ENCODE measurements at regions not wholly inside any gene's neighbourhood (a gene's known extent, or its start where the extent isn't known, plus 50 kb on each side); places are given as distances from the start of the nearest gene placed in this dataset.

DNA sequence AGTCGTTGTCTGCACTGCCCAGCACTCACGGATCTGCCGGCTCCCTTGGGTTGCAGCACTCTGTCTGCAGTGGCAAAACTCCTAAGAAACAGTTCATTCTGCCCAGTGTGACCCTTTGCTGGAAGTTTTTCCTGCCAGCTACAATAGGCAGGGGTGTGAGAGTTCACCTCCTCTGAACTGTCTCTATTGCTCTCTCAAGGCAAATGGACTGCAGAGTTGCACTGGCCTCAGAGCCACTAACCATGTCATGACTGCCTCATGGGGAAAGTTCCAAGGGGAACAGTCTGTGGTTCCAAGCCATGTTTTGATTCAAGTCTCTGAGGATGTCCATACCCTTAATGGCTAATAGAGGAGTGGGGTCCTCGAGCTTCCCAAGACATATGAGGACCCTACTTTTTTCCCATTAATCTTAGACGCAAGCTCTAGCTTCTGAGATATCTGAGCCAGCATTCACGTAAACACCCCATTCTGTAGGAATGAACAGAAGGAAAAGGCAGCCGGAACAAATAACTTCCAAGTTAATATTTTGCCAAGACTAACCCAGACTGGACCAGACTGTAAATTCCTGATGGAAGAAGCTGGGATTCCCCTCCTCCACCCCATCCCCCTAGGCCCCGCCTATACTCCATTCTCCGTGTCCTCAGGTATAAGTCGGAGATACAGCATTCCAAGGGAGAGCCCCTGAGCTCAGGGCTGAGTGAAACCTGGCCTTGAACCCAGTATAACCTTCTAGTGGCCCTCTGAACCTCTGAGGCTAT is 93.8 kb upstream of the AKT3 start:
- DNase-seq: no peak

DNA sequence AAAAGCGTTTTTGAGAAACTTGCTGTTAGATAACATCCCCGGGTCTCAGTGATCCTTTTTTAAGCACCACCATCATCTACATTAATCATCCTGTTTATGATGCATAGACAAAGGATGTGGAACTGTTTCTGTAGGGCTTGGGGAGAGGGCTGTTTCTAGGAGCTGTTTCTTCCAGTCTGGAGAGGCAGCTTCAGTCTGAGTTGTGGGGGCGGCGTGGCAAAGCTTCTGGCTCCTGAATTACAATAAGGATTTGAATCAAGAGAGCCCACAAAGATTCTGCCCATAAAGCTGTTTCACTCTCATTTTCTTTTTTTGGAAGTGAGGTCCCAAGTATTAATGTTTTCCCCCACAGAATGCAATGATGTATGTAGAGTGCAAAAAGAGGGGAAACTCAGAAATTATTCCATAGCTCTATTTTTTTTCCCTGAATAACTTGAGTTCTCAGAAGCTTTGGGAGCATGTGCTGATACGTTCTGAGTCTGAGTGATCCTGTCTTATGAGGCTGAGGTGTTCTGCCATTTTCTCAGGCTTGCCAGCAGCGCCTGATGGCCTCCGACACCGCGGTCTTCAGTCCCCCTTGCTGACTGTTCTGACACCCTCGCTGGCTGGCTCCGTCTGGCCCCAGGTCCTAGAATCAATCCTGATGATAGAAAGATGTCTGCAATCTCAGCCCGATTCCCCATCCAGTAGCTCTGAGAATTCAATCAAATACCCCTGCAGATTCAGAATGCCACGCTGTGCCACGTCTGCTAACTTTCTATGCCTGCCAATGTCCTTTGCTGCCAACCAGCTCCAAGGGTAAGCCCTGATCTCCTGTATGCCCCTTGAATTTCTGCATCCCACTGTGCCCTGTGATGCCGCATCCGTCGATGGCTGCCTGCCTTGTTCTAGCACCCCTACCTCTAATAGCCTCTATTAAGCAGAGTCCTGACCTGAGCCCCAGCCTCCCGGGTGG is 92.4 kb upstream of the AKT3 start:
- no peak for DNase-seq

DNA sequence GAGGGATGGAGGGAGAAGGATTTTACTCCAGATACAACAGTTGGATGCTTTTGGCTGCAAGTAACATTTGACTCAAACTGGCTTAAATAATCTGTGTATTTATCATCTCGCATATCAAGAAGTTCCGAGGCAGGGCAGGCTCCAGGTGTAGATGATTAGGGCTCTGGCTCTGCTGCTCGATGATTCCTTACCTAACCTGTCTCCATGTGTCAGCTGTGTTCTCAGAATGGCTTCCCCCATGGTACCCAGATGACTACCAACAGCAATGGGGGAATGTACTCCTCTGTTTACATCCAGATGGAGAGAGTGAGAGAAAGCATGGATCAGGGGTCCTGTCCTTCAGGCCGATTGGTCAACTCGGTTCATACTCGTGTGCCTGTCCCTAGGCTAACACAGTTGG is 90.4 kb upstream of the AKT3 start:
- DNase-seq: no peak

DNA sequence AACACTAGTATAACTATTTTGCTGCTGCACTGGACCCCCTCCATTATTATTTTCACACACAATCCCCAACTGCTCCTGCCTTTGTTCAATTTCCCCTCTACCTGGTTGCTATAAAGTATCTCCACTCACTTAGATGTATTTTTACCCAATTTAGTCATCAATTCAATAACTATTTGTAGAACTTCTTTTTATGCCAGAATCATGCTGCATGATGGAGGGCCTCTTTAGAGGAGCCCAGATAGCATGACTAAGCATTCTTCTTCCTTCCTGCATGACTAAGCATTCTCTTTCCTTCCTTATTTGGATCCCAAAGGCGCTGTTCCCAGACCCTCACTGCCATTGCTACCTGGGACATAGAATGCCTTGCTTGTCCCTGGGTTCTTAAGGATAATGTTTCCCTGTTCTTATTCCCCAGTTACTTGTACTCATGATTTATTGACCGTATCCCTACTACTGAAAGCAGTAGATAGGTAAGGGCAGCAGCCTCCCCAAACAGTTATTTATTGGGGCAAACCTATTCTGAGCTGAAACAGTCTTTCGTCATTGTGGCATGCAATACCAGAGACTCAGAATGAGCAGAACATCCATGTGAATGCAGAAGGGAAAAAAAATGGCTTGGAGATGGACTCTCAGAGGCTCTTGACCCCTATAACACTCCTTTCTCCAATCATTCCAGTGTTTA is 89.3 kb upstream of the AKT3 start:
- DNase-seq: no peak

DNA sequence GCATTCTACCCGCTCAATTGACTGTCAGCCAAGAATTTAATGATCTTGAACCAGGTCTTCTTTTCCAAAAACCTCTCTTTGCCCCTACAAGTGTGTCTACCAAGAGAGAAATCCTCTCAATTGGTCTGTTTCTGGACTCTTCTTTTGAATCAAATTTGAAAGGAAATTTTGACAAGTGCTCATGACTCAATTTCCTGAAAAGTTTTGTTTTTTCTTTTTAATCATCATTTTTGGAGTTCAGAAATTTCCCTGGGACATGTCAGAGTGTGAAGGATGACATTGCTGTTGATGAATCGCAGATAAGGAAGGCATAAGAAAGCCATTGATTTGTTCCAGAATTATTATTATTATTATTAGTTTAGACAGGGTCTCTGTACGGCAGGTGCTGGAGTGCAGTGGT is 88.2 kb upstream of the AKT3 start:
- DNase-seq: no peak

DNA sequence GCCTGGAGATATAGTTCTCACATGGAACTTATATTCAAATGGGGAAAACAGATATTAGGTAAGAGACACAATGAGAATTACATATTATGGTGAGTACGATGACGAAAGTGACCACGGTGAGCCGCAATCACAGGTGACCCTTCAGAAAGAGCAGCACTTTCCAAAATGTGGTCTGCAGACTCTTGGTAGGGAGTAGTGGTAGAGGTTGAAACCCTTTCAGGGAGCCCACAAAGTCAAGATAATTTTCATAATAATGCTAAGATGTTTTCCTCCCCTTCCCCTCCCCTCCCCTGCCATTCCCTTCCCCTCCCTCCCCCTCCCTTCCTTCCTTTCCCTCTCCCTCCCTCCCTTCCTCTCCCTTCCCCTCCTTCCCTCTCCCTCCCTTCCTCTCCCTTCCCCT is 83.5 kb upstream of the AKT3 start:
- no peak for DNase-seq

DNA sequence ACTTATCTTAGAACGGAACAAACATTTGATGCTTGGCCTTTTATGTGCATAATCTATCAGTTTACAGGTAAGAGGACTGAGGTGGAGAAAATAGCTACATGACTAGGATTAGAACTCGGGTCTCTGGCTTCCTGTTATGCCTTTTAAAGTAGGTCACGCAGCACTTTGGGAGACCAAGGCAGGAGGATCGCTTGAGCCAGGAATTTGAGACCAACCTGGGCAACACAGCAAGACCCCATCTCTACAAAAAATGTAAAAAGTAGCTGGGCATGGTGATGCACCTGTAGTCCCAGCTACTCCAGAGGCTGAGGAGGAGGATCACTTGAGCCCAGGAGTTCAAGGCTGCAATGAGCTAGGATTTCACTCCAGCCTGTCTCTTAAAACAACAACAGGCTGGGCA is 81.9 kb upstream of the AKT3 start:
- DNase-seq: no peak

DNA sequence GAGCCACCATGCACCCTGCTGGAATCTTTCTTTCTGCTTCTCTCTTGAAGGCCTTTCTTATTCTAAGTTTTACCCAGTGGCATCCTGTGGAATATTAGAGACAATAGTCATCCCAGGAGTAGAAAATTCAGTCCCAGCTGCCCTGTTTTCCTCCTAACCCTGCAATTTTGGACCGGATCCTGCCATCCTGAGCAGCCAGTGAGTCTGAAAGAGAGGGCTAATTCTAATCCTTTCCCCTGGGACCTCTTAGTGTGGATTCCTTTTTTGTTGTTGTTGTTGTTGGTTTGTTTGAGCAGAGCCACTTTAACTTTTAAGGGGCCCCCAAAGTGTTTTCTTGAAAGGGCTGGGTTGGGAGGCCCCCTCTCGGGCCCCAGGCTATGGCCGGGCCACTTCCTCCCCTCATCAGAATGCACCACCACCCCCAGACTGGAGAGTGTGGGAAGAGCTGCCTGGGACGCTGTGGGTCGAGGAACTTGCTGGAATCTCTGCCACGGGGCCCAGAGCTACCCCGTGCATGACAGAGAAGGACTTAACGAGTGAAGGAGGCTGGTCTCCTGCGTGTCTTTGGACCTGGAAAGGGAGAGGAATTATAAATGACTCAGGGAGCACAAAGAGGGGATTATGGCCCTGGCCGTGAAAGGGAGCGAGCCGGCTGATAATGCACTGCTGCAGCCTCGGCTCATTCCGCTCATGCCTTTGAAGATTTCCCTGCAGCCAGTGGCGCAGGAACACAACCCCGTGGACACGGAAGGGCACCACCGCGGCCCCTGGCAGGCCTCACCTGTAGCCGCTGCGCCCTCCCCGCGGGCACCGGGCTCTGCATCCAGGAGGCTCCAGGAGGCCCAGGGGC is 81.0 kb upstream of the AKT3 start:
- no peak for DNase-seq

DNA sequence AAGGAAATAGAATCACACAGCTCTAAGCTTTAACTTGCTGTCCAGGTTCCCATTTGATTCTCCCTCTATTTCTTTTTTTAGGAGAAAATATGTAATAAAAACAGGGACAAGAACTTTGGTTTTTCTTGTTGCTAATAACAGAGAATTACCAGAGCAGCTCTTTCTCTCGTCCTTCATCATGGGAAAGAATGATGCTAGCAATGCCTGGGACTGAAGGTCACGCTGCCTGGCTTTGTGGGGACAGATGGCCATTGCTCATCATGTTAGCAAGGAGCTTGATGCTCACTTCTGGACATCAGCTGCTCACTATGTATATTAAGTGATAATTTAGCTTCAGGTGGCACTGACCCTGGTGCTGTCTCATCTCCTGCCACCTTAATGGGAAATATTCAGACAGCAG is 77.3 kb upstream of the AKT3 start:
- no peak for DNase-seq

DNA sequence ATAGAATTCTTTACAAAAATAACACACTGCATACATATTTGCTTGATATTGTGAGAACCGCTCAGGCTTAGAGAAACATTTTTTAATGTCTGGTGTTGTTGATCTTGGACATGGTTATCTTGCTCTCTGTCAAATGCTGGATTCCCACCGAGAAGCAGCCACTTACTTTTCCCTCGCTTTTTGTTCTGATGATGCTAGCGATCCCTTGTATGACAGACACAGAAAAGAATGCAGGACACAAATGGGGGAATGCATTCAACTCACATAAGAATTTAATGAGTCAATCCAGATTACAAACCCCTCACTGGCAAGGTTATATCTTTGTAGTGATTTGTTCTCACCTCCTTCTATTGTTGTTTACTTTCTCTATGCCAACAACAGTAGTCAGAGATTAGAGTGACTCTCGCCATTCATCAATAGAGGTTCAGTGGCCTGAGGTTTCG is 76.8 kb upstream of the AKT3 start:
- no peak for DNase-seq

DNA sequence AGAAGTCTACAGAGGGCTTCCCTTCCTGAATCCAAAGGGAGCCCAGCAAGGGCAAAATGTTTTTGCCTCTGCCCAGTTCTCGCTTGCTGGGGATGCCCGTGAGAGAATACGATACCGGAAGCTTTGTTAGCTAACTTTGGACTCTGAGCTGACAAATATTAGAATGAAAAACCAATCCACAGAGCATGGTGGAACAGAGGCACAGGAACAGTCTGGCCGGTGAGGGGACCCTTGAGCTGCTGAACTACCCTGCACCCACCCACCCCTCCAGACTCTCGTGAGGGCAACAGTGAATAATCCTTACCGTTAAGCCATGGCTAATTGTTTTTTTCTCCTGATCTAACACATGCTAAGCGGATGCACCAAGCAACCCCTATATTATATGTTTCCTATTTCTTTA is 76.3 kb upstream of the AKT3 start:
- DNase-seq: no peak

DNA sequence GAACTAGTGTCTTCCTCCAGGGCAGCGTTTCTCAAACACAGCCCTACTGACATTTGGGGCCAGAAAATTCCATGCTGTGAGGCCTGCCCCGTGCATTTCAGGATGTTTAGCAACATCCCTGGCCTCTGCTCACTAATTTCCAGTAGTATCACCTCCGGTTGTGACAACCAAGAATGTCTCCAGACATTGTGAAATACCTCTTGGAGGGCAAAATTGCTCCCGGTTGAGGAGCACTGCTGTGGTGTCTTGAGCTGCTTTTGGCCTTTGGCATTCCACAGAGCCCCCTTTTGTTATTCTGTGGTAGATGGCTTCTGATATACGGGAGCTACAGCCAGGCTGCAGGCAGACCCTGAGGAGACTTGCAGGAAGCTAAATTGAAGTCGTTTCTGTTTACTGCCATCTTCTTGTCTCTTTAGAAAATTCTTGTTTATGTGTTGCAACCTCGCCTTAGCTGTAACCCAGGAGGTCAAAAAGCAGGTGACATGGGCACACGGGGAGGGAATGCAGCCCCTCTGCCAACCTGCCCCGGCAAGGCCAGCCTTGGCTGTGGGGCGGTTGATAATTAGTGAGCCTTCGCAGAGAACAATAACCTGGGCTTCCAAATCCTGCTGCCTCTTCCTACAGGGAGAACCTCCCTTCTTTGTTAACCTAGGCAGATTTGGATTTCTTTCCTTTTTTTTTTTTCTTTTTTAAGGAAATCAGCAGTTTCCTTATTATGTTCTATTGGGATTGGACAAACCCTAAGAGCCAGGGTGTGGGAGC is 74.7 kb upstream of the AKT3 start:
- no peak for DNase-seq

DNA sequence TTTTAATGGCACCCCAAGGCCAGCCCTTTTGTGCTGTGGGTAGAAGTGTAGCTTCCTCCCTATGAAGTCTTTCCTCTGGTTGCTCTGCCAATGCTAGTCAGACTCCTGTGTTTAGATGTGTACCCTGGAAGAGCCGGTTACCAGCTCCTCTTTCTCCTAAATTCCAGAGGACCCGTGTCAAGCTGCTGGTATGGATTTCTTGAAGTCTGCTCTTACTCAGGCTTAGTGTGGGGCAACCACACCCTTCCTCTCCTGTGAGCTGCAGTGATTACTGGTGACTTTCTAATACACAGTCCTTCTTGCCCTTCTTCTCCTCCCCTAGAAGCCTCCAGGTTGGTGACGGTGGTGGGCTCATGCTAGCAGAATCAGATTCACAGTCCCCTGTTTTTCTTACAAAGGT is 74.1 kb upstream of the AKT3 start:
- DNase-seq: no peak

DNA sequence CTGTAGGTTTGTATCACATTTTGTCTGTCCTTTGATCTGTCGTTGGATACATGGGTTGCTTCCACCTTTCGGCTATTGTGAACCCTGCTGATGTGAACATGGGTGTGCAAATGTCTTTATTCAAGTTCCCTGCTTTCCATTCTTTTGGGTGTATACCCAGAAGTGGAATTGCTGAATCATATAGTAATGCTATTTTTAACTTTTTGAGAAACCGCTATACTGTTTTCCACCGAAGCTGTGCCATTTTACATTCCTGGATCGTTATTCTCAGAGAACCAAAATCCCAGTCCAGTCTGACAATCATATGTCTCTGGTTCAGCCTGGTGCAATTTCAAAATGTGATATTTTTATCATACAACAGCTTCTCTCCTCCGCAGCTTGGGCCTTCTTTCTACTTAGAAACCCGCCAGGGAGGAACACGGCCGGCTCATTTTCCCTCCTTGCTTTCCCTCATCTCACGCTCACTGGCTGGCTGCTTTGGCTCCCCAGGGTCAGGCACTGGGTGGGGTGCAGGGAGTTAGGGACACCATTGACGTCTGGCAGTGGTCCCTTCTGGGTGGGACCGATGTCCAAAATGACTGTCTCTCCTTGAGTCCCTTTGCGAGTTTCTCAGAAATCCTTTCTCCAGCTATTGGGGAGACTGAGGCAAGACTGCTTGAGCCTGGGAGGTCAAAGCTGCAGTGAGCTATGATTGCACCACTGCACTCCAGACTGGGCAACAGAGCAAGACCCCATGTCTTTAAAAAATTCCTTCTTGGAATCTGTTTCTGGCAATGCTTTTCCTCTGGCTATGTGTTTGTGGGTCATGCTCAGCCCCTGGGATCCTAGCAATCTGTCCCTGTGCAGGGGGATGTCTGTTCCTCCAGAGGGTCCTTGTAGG is 73.5 kb upstream of the AKT3 start:
- DNase-seq: no peak

DNA sequence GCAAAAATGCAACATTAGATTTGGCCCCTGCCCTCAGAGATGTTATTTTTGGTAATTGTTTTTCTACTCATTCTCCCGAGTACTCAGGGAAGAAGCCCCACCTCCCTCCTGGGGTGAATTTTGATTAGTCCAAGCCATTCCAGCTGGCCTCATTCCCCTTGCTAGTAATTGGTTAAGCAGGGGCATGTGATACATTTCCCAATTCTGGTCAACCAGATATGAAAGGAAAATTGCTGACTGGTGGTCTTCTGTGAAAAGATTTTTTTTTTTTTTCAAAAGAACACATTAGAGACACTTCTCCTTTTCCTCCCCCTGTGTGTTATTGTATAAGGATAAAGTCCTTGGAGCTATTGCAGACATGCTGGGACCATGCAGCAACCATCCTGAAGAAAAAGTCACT is 71.1 kb upstream of the AKT3 start:
- DNase-seq: no peak

DNA sequence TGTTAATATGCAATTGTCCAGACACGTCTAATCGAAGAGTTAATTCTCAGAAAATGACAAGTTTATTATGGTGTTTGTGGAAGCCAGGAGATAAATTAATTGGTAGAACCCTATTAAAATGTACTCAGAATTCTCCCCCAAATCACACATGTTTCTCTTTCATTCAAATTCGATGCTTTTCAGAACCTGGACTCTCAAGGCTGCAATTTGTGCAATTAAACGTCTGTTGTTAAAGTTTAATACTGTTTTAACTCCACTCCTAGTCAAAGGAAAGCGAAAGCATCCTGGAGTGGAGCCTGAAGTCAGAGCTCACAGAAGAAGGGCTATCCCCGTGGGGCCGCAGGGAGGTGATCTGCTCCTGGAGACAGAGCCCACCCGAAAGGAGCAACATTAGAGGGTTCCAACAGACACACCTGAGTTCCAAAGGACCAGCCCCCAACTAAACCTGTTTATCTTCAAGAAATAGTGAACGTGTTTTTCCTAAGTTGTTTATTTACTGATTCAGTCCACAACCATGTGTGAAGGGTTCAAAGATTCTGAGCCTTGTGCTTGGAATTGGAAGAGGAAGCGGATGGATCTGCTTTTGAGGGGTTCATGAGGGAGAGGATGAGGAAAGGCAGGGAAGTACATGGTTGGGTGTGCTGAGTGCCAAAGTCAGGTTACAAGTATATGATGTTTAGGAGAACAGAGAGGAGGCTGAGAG is 68.0 kb upstream of the AKT3 start:
- DNase-seq: no peak

DNA sequence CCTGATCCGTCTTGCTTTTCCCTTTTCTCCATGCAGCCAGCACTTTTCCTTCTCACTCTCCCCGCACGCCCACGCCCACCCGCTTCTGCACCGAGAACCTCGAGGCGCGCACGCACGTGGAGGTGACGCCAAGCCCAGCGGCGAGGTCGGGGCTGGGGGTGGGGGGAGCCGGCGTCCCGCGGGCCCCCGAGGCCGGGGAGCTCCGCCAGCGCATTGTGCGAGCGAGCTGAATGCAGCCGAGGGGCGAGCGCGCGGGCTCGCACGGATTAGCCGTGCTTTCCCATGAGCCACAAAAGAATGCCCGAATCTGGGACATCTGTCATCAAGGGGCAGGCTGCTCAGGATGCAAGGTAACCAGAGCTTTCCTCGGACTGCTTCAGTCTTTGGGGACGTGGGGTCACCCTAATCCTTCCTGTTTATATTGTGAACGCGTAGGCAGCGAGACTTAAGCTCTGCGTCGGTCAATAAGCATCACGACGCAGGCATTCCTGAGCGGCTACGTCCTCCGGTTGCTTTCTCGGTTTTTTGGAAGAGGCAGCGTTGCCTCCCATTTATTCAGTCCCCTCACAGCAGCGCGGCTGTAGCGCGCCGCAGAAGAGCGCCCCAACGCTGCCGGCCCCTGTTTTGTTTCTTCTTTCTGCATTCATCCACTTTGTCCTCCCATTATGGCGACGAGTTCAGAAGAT is 67.3 kb upstream of the AKT3 start:
- DNase-seq: peak; percentile 16

DNA sequence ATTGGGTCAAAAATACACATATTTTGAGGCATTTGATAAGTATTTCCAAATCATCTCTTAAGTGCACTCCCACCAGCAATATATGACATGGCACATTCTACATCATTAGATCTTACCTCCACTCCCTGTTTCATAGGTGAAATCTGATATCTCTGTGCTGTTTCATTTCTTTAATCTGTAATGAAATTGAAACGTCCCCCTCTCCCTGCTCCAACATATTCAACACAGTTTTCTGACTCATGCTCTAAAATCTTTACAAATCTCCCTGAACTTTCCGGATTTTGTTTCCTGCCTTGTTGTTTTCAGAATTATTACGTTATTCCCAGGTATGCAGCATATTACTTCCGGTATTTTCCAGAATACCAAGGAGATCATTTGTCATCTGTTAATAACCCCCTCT is 66.1 kb upstream of the AKT3 start:
- DNase-seq: no peak

DNA sequence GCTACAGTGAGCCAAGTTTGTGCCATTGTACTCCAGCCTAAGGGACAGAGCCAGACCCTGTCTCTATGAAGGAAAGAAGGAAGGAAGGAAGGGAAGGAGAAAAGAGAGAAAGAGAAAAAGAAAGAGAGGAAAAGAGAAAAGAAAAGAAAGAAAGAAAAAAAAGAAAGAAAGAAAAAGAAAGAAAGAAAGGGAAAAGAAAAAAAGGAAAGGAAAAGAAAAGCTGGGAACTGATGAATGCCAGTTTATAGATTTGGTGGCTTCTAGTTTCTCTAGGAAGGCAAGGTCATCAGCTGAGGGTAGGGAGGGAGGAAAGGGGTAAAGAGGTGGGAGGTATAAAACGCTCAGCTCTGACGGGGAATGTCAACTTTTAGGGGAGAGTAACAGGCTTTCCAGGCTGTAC is 62.3 kb upstream of the AKT3 start:
- no peak for DNase-seq

DNA sequence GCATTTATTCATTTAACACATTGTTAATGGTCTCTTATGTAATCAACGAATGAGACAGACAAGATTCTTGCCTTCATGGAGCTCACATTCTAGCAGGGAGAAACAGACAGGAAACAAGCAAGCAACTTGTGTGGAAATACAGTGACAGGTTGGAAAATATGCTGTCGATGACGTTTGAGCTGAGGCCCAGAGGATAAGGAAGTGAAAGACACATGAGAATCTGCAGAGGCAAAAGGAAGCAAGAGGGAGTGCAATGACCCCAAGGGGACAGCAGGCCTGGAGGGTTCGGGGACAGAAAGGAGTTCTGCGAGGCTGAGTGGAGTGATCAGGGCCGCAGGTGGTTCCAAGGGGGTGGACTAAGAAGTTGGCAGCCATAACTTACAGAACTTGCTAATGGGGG is 60.6 kb upstream of the AKT3 start:
- no peak for DNase-seq
